ENCODE measurements at regions not wholly inside any gene's neighbourhood (a gene's known extent, or its start where the extent isn't known, plus 50 kb on each side); places are given as distances from the start of the nearest gene placed in this dataset.

- TF ChIP-seq POLR2A (IDR thresholded peaks at IDR 0.05) (no peak), CTCF (IDR thresholded peaks at IDR 0.05) (no peak)
These were observed 365.3 kb upstream of the PKN2 start for GRCh38 chr1:88318740-88319139.
